ENCODE measurements at regions not wholly inside any gene's neighbourhood (a gene's known extent, or its start where the extent isn't known, plus 50 kb on each side); places are given as distances from the start of the nearest gene placed in this dataset.

DNA sequence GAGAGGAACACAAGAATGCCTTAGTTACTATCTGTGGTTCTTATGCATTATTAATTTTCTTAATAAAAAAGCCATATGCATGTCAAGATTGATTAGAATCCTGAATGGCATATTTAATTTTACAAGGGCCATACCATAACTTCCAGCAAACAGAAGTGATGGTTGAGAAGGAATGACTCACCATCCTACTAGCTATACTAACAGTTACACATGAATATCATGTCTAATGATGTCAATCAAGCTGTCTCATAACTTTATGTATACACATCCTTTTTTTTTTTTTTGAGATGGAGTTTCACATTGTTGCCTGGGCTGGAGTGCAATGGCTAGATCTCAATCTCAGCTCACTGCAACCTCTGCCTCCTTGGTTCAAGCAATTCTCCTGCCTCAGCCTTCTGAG is 1123.9 kb downstream of the NLGN4Y start:
- no peak for DNase-seq (ENCODE audit: low read depth)

DNA sequence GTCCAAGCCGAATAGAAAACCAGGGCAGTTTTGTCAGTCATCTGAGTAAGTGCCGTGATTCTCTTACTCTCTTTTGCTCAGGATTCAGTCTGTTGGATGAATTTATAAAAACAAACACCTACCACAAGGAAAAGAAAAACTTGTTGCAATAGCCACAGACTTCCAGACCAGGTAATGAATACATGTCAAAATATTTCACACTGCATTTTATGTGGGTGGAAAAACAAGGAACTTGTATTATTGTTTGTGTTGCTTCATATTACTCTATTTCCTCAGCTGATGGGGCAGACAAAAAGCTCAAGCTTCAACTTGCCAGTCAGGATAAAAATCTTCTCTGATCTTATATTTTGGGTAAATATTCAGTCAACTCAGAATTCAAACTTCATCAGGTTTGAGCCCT is 1125.7 kb downstream of the NLGN4Y start:
- DNase-seq (ENCODE audit: low read depth) = no peak

DNA sequence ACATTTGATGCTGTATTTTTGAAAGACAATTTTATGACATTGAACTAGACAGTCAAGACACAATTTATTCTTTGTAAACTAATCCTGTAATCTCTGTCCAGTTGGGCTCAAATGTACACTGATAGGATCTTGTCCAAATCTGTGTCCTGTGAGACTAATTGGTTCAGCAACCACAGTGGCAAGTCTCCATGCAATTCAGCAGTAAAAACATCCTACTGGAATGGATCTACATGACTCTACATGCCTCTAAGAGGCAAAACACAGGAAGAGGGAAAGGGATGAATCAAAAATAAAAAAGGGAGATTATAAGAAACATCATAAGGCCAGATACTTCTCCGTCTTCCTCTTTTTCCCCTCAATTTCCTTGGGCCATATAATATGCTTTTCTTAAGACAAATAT is 1164.2 kb downstream of the NLGN4Y start:
- no peak for DNase-seq (ENCODE audit: low read depth)

DNA sequence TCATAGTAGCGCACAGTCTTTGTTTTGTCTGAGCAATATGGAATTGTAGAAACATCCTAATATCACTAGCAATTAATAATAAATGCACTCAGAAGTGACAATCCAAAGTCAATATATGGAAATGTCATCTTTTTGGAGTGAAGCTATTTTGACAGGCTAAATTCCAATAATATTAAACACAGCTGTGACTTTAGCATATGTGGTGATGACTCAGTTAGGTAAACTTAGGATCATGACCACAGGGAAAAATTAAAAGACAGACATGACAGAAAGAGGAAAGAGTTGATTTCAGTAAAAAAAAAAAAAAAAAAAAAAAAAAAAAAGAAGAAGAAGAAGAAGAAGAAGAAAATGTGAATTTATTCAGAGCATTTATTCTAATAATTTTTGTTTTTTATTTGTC is 1165.7 kb downstream of the NLGN4Y start:
- no peak for DNase-seq (ENCODE audit: low read depth)

DNA sequence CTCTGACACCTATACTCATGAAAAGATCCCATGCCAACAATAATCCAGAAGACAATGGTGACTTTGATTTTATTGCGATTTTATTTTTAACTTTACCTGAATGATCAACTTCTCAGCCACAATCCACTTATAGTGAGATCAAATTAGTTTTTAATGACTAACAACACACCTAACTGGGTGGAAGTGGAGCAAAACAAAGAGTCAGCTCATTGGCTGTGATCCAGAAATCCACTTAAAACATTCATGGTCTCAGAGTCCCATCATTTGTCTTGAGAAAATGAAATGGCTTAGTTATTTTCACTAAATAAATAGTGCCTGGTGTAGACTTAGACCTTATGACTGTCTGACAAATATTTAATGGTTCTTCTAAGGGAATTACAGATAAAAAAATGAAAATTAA is 1177.8 kb downstream of the NLGN4Y start:
- no peak for DNase-seq (ENCODE audit: low read depth)

DNA sequence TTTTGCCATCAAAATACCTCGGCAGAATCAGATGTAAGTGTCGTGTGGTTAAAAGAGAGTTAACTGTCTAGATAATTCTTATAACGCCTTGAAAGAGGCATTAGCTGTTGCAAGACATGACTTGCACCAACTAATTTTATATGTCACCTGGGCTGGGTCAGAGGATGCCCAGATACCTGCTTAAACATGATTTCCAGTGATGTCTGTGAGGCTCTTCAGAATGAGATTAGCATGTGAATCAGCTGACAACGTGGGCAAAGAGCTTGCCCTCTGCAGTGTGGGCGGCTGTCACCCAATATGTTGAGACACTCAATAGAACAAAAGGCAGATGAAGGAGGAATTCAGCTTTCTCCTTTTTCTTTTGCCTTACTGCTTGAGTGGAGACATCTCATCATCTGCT is 1180.6 kb downstream of the NLGN4Y start:
- DNase-seq (ENCODE audit: low read depth) = no peak

DNA sequence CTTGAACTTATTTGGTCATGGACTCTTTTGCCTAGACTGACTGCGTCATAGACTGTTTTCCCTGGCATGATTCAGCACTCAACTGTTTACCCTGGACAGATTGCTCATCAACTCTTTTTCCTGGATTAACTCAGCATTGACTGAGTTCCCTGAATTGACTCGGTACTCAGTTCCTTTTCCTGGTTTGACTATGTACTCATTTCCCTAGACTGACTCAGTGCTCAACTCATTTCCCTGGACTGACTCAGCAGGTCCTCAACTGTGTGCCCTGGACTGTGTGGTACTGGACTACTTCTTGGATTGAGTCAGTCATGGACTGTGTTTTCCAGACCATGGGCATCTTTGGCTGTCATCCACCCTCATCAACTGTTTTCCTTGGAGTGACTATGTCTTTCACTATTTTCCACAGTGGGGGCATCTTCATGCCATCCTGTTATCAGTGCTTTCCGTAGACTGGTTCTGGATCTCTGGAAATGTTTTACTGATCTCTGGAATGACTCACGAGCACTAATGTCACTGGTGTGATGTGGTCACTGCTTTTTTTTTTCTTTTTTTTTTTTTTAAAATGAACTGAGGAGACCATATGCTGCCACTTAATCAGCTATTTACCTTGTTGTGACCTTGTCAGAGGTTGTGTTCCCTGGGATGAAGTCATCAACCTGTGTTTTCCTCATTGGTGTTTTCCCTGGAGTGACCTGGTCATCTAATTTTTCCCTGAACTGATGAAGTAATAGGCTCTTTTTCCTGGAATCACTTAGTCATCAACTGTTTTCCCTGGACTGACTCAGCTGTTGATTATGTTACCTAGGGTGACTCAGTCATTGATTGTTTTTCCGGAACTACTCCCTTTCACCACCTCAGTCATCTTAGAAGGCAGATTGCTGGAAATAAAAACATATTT is 1225.5 kb downstream of the NLGN4Y start:
- DNase-seq (ENCODE audit: low read depth) = peak; percentile 82

DNA sequence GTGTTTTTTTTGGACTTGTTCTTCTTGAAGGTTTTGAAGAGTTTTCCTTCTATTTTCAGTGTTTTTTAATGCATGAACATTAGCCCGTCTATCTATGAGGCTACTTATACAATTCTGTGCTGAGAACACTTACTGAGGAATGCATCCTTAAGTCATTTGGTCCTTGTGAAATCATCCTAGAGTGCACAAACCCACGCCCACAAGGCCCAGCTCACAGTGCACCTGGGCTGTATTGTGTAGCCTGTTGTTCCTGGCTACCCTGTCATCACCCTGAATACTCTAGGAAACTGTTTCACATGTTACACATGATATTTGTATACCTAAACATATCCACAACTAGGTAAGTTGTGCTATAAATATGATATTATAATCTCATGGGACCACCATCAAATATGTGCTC is 1226.7 kb downstream of the NLGN4Y start:
- no peak for DNase-seq (ENCODE audit: low read depth)

DNA sequence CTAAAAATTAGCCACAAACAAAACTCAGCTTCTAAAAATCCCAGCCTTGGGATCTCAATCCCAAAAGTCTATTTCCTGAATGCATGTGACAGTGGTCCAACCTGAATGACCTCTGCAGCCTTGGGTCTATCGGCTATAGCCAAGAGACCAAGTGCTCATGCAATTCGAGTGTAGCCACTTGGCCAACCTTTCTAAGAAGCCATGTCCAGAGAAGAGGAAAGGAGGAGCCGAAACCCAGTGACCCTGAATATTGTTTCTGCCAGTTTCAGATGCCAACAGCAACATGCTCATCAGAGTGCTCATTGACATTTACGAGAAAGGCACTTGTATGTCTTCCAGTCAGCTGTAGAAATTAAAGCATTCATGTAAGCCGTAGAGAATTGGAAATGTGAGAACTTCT is 1231.9 kb downstream of the NLGN4Y start:
- DNase-seq (ENCODE audit: low read depth) = no peak

DNA sequence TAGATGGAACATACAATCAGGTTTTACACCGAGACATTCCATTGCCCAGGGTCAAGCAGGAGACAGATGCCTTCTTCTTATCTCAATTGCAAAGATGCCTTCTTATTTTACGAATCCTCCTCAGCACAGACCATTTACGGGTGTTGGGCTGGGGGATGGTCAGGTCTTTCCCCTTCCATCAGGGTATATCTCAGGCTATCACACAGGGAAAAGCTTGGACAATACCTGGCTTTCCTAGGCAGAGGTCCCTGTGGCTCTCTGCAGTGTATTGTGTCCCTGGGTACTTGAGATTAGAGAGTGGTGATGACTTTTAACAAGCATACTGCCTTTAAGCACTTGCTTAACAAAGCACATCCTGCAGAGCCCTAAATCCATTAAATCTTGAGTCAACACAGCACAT is 1249.2 kb downstream of the NLGN4Y start:
- no peak for DNase-seq (ENCODE audit: low read depth)

DNA sequence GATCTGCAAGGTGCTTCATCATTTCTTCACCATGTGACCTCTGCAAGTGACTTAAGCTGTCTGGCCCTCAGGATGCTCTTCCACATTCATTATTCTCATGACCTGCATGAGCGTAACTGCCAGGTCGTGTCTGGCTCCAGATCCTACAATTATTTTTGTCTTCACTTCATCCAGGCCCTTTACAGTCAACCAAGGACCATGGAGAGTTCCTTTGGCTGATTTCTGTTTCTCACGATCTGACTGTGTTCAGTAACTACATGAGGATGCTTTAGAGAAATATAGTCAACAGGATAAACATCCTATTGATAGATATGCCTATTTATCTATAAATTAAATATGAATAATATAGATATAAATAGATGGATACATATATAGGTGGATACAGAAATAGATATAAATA is 1251.6 kb downstream of the NLGN4Y start:
- no peak for DNase-seq (ENCODE audit: low read depth)

DNA sequence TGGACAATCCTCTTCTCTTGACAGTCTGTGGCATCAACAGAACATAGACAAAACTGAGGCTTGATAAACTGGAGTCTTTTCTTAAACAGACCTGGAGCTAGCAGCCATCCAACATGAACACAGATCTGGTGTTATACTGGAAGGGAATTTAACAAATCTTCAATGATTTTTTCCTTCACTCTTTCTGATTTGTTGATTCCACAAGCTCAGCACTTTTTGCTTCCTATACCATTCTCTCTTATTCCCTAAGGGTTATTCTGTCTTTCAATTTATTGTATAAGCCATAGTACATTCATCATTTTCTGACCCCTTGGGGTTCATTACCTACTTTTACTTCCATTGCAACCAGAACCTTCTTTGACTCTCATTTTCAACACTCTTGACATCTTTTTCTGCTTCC is 1255.6 kb downstream of the NLGN4Y start:
- DNase-seq (ENCODE audit: low read depth) = no peak

DNA sequence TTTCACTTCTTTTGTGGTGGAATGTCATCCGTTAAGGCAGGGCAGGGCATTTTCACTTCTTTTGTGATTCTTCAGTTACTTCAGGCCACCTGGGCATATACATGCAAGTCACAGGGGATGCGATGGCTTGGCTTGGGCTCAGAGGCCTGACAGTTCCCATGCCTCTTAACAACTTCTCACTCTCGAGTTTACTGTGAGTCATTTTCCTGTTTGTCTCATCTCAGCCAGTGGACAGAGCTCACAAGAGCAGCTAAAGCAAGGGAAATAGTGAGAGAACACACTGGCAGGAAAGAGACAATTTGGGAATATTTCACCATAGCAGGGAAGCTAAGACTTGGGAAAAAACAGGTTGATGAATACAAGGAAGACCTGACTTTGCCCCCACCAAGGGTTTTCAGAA is 1275.7 kb downstream of the NLGN4Y start:
- DNase-seq (ENCODE audit: low read depth) = no peak

DNA sequence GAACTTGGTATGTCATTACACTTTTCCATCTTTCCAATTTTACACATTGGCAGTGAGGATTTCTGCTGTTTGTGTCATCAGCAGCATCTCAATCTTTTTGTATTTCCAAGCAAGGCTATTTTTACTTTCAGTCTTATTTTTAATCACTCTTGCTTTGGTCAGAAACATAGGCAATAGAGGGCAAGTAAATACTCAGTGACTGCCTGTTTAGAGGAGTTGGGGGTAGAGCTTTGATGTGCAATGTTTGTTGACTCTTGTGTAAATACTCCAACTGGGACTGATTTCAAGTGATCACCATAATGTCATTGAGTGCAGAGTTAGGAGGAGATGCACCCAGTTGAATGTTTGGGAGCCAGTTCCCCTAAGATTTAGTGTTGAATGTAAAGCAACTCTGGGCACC is 1281.7 kb downstream of the NLGN4Y start:
- no peak for DNase-seq (ENCODE audit: low read depth)

DNA sequence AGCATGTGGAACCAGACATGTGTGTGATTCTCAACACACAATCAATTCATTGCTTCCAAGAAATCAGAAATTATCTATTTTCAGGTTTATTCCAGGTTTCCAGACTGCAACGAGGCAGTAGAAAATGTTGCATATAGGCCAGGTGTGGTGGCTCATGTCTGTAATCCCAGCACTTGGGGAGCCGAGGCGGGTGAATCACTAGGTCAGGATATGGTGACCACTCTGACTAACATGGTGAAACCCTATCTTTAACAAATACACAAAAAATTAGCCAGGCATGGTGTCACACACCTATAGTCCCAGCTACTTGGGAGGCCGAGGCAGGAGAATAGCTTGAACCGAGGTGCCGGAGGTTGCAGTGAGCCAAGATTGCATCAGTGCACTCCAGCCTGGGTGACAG is 1289.9 kb downstream of the NLGN4Y start:
- DNase-seq (ENCODE audit: low read depth) = no peak

All from HS-27A (cell line).